ENCODE measurements at regions not wholly inside any gene's neighbourhood (a gene's known extent, or its start where the extent isn't known, plus 50 kb on each side); places are given as distances from the start of the nearest gene placed in this dataset.

DNA sequence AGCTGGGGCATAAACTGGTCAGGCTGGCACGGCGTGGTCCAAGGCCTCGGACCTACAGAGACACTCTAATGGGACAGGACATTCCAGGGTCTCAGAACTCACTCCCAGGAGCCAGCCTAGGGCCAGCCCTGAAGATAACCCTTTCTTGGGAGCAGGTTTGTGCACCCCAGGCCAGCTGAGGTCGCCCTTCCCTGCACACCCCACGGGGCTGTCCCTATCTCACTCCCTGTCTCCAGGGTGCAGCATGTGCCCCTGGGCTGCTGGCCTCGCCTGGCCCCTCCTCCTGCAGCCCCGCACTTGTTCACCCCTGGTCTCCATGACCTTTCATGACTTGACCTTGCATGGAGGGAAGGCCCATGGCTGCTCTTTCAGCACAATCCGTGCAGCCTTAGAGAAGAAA, 1321.8 kb downstream of the BRD1 start:
- H3K4me3 ChIP-seq (ENCODE audit: low read depth, low read length), result no peak overlapping the region
- in situ Hi-C loops (cut with HindIII; ENCODE audit: low sequenced_read_pairs), result no loop called here
- no peak for DNase-seq (ENCODE audit: low read depth)
- TF ChIP-seq, protein P1, sequence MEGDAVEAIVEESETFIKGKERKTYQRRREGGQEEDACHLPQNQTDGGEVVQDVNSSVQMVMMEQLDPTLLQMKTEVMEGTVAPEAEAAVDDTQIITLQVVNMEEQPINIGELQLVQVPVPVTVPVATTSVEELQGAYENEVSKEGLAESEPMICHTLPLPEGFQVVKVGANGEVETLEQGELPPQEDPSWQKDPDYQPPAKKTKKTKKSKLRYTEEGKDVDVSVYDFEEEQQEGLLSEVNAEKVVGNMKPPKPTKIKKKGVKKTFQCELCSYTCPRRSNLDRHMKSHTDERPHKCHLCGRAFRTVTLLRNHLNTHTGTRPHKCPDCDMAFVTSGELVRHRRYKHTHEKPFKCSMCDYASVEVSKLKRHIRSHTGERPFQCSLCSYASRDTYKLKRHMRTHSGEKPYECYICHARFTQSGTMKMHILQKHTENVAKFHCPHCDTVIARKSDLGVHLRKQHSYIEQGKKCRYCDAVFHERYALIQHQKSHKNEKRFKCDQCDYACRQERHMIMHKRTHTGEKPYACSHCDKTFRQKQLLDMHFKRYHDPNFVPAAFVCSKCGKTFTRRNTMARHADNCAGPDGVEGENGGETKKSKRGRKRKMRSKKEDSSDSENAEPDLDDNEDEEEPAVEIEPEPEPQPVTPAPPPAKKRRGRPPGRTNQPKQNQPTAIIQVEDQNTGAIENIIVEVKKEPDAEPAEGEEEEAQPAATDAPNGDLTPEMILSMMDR (IDR thresholded peaks at IDR 0.05; ENCODE audit: low read depth, low read length, missing control alignments), result no peak

DNA sequence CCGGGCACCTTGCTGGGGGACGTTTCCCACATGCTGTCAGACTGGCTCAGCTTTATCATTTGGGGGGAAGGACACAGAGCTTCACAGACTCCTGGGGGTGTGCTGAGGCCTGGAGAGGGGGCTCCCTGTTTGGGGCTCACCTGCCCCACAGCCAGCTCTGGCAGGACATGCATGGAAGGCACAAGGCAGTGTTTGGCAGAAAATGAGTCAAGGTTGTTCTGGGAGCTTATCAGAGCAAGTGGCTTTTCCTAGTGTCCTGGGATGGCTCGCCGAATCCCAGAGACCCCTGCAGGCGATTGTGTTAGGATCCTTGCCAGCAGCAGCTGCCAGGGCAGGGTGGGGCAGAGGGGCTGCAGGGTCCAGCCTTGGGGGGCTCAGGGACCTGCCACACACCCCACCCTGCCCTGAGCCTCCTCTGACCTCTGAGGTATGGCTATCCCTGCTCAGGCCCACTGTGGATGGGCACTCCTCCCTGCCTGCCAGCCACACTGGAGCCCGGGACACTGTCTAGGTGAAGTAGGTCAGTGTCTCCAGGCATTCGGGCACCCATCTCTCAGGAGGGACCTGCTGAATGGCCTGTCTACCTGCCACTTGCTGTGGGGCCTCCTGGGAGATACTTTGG, 1323.0 kb downstream of the BRD1 start:
- no peak overlapping the region for H3K4me3 ChIP-seq (ENCODE audit: low read depth, low read length)
- no peak for DNase-seq (ENCODE audit: low read depth)
- in situ Hi-C loops (cut with HindIII; ENCODE audit: low sequenced_read_pairs), result no loop called here
- TF ChIP-seq, protein P1 (IDR thresholded peaks at IDR 0.05; ENCODE audit: low read depth, low read length, missing control alignments), result no peak

DNA sequence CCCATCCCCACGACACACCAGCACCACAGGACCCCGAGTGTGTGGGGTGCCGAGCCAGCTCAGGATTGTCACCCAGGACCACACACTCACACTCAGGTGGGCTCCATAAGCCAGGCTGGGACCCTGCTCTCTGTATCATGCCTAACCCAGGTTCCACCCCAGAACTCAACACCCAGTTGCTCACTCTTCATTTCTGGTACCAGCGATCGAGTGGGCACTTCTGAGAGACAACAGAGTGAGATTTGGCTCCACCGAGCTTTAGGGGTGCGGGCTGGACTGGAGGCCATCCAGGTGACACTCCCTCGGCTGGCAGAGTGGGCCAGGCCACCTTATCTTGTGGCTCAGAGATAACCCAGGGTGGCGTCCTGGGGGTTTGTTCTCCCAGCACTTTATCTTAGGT, 1323.8 kb downstream of the BRD1 start:
- TF ChIP-seq, protein P1 (IDR thresholded peaks at IDR 0.05; ENCODE audit: low read depth, low read length, missing control alignments), result no peak
- no peak for DNase-seq (ENCODE audit: low read depth)
- in situ Hi-C loops (cut with HindIII; ENCODE audit: low sequenced_read_pairs), result no loop called here
- H3K4me3 ChIP-seq (ENCODE audit: low read depth, low read length), result no peak overlapping the region

DNA sequence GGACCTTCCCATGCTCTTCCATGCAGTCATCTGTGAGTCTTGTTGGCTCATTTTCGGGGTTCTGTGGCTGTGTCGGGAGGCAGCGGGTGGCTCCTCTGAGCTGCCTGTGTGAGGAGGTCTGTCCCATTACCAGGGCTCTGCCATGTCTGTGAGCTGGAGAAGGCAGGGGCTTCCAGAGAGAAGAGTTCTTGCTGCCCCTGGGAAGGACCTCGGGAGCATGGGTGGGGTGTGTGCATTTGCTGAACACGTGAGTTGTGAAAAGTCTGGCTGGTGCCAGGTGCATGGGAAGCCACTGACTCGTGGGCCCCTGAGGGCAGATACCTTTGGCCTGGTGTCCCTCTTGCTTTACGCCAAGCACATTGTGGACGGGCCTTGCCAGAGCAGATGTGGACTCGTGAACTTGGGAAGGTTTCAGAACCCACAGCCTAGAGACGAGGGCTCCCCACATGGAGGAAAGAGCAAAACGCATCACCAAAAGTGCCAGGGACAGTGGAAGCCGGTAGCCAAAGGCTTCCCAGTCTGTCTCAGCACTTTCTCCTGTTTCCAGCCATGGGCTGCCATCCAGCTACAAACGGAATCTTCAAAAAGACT, 1324.5 kb downstream of the BRD1 start:
- no peak overlapping the region for H3K4me3 ChIP-seq (ENCODE audit: low read depth, low read length)
- no peak for DNase-seq (ENCODE audit: low read depth)
- in situ Hi-C loops (cut with HindIII; ENCODE audit: low sequenced_read_pairs), result no loop called here
- TF ChIP-seq, protein P1 (IDR thresholded peaks at IDR 0.05; ENCODE audit: low read depth, low read length, missing control alignments), result no peak

DNA sequence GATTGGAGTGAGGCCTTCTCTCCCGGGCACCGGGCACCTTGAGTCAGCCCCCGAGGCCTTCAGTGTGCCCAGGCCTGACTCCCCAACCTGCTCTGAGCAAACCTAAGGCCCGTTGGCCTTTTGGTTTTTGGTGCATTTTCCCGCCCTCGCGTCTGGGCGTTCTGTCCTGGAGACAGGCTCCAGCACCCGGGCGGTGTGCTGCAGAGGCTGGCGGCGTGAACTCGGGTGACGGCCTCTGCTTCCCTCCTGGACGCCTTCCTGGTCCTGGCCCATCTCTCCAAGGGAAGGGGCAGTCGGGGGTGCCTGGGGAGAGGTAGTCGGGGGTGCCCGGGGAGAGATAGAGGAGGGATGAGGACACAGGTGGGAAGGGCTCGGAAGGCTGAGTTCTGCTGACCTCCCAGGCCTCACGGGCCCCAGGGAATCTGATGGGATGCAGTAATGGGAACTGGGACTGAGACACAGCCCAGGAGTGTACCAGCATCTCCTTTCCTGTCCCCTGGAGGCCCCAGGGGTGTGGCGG, 1326.4 kb downstream of the BRD1 start:
- DNase-seq (ENCODE audit: low read depth), result no peak
- in situ Hi-C loops (cut with HindIII; ENCODE audit: low sequenced_read_pairs), result no loop called here
- TF ChIP-seq, protein P1 (IDR thresholded peaks at IDR 0.05; ENCODE audit: low read depth, low read length, missing control alignments), result no peak
- H3K4me3 ChIP-seq (ENCODE audit: low read depth, low read length), result no peak overlapping the region

DNA sequence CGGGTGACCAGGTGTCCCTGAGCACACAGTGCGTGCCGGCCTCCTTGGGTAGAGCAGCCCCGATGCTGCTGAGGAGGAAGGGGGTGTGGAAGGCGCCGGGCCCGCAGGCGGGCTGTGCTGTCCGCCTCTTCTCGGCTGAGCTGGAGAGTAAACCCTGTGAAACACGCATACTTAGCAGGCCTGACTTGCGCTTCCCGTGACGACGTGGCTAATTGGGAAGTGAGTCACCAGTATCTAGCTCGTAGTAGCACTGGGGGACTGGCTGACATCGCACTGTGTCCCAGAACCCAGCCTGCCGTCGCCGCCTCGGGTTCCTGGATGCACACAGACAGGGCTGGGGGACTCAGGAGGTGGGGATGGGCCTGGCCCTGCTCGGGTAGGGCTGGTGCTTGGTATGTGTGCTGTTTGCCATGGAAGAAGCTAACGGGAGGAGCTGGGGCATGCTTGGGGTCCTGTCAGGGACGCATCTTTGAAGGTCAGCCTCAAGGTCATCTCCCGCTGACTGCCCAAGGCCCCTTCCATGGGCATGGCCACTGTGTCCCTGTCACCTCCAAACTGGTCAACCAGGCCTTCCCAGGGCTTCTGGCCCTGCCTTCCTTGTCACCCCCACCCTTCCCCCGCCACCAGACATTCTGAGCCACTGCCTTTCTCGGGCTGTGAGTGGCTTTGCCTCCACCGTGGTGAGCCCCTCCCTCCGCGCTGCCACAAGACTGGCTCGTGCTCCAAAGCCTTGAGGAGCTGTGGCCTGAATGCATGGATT, 1327.0 kb downstream of the BRD1 start:
- TF ChIP-seq, protein P1 (IDR thresholded peaks at IDR 0.05; ENCODE audit: low read depth, low read length, missing control alignments), result no peak
- no peak overlapping the region for H3K4me3 ChIP-seq (ENCODE audit: low read depth, low read length)
- peak; percentile 61 for DNase-seq (ENCODE audit: low read depth)
- in situ Hi-C loops (cut with HindIII; ENCODE audit: low sequenced_read_pairs), result no loop called here
